ENCODE measurements at regions not wholly inside any gene's neighbourhood (a gene's known extent, or its start where the extent isn't known, plus 50 kb on each side); places are given as distances from the start of the nearest gene placed in this dataset.

DNA sequence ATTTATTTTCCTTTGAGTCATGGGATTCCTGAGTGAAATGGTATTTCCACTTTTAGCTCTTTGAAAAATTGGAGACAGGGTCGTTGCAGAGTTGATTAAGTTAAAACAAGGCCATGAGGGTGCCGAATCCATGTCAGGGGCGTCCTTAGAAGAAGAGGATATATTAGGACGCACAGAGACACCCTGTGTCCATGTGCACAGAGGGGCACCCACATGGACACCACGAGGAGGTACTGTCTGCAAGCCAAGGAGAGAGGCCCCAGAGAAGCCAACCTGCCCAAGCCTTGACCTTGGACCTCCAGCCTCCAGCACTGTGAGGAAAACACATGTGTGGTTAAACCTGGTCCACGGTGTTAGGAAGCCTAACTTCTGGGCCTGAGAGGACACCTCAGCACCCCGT, 113.9 kb upstream of the THBS2 start:
- TF ChIP-seq CTCF (IDR thresholded peaks at IDR 0.05; ENCODE audit: borderline replicate concordance, extremely low read depth, low read length, poor library complexity, severe bottlenecking) (no peak), EZH2 (IDR thresholded peaks at IDR 0.05; ENCODE audit: borderline replicate concordance, low read depth, low read length, severe bottlenecking) (no peak)
